GM12891 (cell line): ENCODE measurements at regions not wholly inside any gene's neighbourhood (a gene's known extent, or its start where the extent isn't known, plus 50 kb on each side); places are given as distances from the start of the nearest gene placed in this dataset.

Experiments used
- DNase-seq: peaks from one replicate; pipeline ENCODE4 v3.0.0; 2011; ENCODE audit warnings: low spot score; ENCODE audit not compliant: insufficient read length
- FAIRE-seq: peaks from 2 replicates; lab custom pipeline; 2011; peaks lifted over from hg19 to GRCh38; lab: Jason Lieb, UNC
- PAX5 ChIP-seq: IDR thresholded peaks from 2 replicates; pipeline ENCODE4 v1.6.1; 2011; ENCODE audit warnings: low read length, moderate library complexity, mild to moderate bottlenecking; ENCODE audit not compliant: insufficient read depth, severe bottlenecking
- POLR2A ChIP-seq: IDR thresholded peaks from 2 replicates; pipeline ENCODE4 v1.6.1; 2011; ENCODE audit warnings: low read depth, low read length, control low read depth
- POLR2AphosphoS5 ChIP-seq: IDR thresholded peaks from 2 replicates; pipeline ENCODE4 v1.6.1; 2011; ENCODE audit warnings: low read depth, low read length, control low read depth
- POU2F2 ChIP-seq: IDR thresholded peaks from 2 replicates; pipeline ENCODE4 v1.6.1; 2011; ENCODE audit warnings: low read depth, mild to moderate bottlenecking, control low read depth, low read length, moderate library complexity
- SPI1 ChIP-seq: IDR thresholded peaks from 2 replicates; pipeline ENCODE4 v1.6.1; 2011; ENCODE audit warnings: low read depth, low read length, control low read depth
- TAF1 ChIP-seq: IDR thresholded peaks from 2 replicates; pipeline ENCODE4 v1.6.1; 2011; ENCODE audit warnings: low read depth, low read length, control low read depth

DNA sequence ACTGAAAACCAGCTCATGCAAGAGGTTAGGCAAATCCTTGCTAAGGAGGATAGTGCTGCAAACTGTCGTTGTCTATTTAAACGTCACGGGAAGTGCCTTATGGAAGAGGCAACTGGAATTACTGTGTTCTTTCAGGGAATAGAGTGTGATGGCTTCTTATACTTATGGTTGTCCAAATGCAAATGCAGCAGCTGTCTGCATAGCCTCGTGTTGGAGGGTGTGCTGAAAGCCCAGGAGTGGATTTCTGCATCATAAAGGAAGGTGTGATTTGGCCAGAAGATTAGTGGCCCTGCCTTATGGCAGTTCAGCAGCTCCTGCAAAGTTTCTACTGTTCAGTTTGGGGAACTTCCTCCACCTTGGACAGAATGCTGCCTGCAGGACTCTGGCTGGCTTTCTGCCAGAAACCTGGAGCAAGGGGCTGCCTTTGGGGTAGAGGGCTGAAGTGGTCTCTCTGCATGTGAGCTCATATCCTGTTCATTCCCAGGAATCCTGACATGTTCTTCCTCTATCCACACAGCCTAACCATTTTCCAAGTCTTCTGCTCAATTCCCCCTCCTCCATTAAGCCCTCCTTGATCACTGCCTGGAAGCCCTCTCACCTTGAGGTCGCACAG lies 321.2 kb upstream of the CXCR4 start:
- FAIRE-seq: no peak
- TF ChIP-seq TAF1: no peak
- TF ChIP-seq SPI1: no peak
- no peak for TF ChIP-seq PAX5
- no peak for DNase-seq

DNA sequence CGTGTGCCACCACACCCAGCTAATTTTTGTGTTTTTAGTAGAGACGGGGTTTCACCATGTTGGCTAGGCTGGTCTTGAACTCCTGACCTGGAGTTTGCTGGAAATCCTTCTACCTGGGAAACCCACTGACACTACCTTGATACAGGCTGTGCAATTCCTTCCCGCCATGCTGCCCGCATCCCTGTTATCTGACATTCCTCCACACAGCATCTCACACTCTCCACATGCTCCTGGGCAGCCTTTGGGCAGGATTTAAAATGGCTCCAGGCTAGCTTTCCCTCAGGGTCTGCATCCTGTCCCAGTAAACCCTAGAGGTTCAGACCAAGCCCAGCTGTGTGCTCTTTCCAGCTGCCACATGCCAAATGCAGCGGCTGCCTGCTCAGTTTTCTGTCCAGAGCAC lies 319.5 kb upstream of the CXCR4 start:
- FAIRE-seq (no peak), DNase-seq (no peak)
- TF ChIP-seq POLR2AphosphoS5 (no peak), POU2F2 (no peak), POLR2A (no peak), TAF1 (no peak), SPI1 (no peak), PAX5 (no peak)

DNA sequence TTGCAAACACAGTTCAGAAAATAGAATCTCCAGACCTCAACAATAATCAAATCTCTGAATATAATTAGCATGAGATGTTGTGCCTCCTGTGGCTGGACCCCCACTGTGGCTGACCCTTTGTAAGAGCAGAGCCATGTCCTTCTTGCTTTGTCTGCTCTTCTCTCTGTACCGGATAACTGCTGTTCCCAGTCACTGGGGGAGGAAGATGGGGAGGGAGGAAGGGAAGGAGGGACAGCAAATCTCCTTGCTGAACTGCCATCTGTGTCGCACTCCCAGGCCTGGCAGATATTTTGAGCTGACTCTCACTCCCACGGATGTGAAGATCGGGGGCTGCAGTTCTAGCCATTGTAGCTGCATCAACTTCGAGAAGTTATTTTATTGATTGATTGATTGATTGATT lies 319.0 kb upstream of the CXCR4 start:
- DNase-seq: no peak
- FAIRE-seq: no peak
- no peak for TF ChIP-seq TAF1

DNA sequence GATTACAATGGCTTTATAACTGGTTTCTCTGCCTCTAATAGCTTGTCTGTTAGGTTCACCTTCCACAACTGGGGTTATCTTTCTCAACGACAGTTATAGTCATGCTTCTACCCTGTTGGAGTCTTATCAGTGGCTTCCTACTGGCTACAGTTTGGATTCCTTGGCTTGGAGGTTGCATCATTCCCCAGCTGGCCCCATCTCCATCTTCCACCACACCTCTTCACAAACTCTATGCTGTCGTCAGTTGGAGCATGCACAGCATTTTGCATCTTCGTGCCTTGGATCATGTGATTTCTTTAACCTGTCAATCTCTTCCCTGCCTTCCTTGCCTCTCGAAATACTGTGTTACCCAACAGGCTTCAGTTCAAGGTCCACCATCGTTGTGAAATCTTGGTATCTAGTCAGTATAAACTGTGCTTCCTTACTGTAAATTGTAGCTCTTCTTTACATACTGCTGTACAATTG lies 316.3 kb upstream of the CXCR4 start:
- TF ChIP-seq POLR2A (no peak), POU2F2 (no peak), POLR2AphosphoS5 (no peak), SPI1 (no peak), TAF1 (no peak), PAX5 (no peak)
- no peak for DNase-seq
- no peak for FAIRE-seq

DNA sequence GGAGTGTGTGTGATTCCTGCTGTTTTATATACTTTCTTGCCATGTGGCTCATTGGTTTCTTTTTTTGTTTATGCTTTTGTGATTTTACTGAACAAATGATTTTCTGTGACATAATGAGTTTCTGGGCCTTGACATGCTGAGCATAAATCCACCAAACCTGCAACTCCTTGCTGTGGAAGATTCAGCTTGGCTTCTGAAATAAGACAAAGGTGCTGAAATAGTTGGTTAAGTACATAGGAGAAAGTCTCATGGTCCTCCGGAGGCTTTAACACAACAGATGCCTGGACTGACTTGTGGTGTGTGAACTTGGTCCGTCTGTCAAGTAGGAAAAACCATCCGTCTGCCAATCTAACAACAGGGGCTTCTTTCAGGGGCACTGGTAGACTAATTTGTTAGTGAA lies 315.3 kb upstream of the CXCR4 start:
- DNase-seq (no peak), FAIRE-seq (no peak)
- TF ChIP-seq POLR2AphosphoS5 (no peak), SPI1 (no peak), POLR2A (no peak)

DNA sequence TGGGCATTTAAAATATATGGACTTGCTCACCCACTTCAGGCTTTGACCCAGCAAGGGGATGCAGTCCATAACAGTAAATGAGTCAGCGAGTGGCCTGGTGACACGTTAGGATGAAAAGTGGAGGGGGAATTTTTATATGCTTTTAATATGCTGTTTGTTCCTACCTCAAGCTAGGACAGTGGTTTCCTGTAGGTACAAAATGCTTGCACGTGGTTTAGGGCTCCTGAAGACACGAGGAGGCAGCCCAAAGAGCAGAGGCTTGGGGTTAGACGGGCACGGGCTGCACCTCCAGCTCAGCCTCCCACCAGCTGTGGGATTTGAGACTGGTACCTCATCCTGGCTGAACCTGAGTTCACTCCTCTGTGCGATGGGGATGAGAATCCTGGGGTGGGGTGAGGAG lies 306.2 kb upstream of the CXCR4 start:
- DNase-seq (no peak), FAIRE-seq (no peak)
- TF ChIP-seq POU2F2 (no peak), PAX5 (no peak), POLR2A (no peak), POLR2AphosphoS5 (no peak), TAF1 (no peak), SPI1 (no peak)

DNA sequence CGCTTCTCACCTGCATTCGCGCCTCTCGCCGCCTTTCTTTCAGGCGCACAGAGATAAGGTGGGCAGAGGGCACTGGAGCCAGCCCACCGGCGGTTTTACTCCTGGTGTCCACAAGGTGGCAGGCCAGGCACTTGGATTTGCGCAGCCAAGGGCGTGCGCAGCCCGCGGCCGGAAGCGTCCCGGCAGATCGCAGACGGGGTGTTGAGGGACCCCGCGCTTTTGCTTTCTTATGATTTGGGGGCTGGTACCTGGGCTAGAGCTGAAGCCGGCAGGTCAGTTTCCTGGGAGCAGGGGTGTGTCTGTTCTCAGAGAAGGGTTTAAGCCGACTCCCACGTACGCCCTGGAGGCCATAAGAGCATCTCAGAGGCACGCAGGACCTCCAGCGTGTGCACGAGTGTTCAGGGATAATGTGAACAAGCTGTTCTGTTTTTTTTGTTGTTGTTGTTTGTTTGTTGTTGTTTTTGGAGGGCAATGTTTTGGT lies 305.6 kb upstream of the CXCR4 start:
- TF ChIP-seq POLR2A: no peak
- no peak for TF ChIP-seq SPI1
- TF ChIP-seq POU2F2: peak; percentile 38; the same call in 1 of the 2 replicates
- no peak for TF ChIP-seq PAX5
- DNase-seq (peak; percentile 65), FAIRE-seq (peak; percentile 87)

DNA sequence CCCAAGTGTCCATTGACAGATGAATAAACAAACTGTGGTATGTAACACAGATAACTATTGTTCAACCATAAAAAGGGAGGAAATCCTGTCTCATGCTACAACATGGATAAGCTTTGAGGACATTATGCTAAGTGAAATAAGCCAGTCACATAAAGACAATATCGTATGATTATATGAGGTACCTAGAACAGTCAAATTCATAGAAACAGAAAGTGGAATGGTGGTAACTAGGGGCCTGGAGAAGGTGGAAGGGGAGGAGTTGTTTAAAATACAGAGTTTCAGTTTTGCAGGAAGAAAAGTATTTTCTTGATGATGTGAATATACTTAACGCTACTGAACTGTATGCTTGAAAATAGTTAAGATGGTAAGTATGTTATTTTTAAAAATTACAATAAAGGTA lies 304.6 kb upstream of the CXCR4 start:
- no peak for FAIRE-seq
- no peak for DNase-seq
- TF ChIP-seq POU2F2 (no peak), POLR2A (no peak), POLR2AphosphoS5 (no peak), TAF1 (no peak), PAX5 (no peak), SPI1 (no peak)

DNA sequence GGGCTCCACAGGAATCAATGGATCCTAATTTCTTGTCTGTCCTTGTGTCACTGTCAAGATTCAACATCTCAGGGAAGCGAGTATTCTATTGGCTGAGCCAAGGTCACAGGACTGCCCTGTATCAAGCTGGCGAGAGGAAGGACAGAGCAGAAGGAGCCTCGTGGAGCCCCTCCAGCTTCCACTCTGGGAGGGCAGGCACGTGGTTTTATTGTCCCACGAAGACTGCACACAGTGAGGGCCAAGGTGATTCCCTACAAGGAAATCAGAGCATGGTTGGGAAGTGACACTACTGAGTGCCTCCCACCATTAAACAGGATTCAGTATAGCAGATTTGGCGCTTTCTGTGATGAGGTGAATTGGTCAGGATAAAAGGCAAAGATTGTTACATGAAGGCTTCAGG lies 302.4 kb upstream of the CXCR4 start:
- FAIRE-seq (no peak), DNase-seq (no peak)
- TF ChIP-seq POU2F2 (no peak), PAX5 (no peak), SPI1 (no peak)

DNA sequence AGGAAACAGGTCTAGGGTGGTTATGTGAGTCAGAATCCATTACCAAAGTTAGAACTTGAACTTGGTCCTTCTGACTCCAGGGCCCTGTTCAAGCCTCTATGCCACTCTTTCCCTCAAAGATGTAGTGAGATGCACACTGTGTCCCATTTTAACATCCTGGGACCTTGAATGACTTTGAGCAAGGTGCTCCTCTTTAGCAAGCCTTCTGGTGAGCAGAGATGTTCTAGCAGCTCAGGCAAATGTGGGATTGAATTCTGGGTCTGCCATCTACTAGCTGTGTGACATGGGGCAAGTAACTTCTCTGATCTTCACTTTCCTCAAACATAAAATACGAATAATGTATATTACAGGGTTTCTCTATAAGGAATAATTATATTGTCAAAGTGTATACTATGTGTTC lies 294.0 kb upstream of the CXCR4 start:
- no peak for FAIRE-seq
- TF ChIP-seq PAX5 (no peak), TAF1 (no peak)
- no peak for DNase-seq

DNA sequence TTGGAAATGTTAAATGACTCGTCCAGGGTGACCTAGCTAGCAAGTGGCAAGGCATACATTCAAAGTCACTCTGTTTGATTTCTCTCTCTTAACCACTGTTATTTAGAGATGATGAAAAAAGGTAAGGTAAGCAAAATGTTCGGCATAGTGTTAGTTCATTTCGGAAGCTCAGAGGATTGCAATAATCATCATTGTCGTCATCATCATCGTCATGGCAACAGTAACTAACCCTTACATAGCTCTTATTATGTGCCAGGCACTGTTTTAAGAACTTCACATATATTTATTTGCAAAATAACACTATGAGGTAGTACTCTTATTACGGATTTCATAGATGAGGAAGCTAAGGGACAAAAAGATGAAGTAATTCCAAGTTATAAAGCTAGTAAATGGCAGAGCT lies 292.7 kb upstream of the CXCR4 start:
- DNase-seq (no peak), FAIRE-seq (no peak)
- TF ChIP-seq POLR2AphosphoS5: no peak
- no peak for TF ChIP-seq POLR2A
- TF ChIP-seq TAF1: no peak
- TF ChIP-seq POU2F2: no peak
- no peak for TF ChIP-seq SPI1
- TF ChIP-seq PAX5: no peak
